ENCODE measurements at regions not wholly inside any gene's neighbourhood (a gene's known extent, or its start where the extent isn't known, plus 50 kb on each side); places are given as distances from the start of the nearest gene placed in this dataset.
"Not testable (repeated sequence)": the region's sequence is repeated elsewhere in the genome, so short reads cannot be mapped to it uniquely, and the experiment has no call there.

GRCh38 chr15:70602834-70603560 lies 160.4 kb downstream of the UACA start:
- DNase-seq, result no peak

DNA sequence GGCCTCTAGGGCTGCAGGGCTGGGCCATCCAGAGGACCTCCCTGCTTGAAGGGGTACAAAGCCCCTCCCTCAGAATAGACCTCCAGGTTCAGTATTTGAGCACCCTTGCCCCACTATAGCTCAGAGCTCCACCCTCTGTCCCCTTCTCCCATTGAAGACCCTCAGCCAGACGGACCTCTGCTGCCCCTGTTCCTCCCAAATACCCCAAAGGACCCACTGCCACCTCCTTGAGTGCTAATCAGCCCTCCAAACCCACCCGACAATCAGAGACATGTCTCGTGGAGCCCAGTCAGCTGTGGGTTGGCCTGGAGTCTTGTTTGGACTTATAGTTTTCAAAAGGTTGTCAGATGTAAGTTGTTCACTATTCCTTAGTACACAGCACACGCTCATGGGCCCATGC lies 161.1 kb downstream of the UACA start:
- DNase-seq, result no peak

DNA sequence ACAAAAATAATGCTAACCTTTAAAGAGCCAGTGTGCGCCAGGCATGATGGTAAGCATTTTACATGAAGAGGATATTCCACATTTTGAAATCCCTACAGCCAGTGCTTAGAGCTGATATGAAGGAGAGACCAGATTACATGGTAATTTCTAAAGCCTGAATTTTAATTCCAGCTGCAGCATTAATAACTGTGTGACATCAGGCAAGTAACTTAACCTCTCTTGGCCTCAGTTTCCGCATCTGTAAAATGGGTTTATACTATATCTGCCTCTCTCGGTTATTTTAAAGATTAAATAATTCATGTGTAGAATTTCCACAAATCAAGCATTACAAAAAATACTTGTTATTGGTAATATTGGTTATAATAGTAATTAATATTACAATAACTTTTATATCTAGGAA lies 165.4 kb downstream of the UACA start:
- no peak for DNase-seq

DNA sequence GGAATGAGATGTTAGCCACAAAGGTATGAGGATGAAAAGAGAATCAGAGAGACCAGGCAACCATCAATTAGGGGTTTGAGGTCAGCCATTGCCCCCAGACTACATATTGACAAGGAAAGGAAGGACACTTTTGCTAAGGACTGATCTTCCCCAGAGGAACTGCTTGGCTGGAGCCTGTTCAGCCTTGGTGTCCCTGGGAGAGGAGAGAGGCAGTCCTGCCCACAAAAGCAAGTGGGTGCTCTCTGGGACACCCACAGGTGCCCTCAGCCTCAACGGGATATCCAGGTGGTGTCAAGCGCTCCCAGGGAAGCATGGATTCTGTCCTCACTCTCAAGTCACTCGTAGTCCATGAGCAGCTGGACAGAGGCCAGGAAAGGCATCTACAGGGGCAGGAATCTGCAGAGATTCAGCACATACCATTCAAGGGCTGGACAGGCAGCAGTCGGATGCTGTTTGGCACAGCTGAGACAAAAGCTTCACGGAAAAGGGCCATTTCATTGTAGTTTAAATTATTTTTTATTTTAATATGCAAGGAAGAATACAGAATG lies 166.2 kb downstream of the UACA start:
- no peak for DNase-seq

DNA sequence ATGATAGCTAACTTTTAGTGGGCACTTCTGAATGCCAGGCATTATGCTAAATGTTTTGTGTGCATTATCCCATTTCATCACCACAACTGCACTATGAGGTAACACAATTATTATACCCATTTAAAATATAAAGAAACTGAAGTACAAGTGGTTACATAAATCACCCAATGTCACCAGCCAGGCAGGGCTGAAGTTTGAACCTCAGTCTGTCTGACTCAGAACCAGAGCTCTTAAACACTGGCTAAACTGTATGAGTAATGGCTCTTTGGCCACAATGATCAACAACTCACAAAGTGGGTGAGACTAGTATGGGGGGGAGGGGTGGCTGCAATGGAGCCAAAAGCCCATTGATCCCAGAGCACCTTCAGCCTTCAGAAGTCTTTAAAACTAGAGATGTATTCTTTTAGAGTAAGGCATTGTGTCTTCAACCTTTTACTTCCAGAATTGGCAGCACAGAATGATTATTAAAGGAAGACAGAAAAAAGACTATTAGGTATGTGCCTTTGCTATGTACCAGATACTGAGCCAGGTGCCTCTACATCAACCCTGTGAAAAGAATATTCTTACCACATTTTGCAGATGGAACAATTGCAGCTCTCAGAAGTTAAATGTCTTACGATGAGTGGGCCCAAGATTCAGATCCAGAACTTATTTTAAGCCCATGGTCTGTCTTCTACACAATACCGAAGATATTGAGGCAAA lies 166.9 kb downstream of the UACA start:
- DNase-seq, result no peak

DNA sequence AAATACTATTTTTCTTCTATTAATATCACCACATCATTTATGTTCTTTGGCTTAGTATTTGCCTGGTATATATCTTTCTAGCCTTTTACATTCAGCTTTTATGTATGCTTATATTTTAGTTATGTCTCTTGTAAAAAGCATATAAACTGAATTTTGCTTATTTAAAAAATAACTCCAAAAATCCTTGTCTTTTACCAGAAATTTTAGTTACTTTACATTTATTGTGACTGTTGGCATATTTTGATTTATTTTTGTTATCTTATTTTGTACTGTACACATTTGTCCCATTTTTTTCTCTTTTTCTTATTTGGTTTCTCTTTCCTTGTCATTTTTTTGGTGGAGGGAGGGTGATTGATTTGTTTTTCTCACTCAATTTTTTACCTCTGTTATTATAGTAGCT lies 169.6 kb downstream of the UACA start:
- no peak for DNase-seq

- no peak for DNase-seq
Observed at GRCh38 chr15:70589728-70590127, 173.6 kb downstream of the UACA start.

DNA sequence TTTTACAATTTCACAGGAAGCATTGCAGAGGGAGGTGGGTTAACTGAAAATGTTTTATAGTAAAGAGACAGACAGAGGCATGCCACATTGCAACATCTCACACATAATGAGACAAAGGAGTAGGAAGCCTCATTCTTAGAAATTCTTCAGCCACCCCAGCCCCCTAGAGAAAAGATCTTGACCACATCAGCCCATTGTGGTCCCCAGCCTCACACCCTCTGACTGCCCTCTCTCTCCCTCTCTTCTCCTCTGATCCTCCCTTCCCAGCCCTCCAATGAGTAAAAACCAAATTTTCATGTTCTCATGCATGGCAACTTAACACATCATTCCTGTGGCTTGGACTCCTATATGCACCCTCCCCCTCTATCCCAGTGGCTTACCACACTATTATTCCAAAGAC lies 174.1 kb downstream of the UACA start:
- DNase-seq, result no peak

DNA sequence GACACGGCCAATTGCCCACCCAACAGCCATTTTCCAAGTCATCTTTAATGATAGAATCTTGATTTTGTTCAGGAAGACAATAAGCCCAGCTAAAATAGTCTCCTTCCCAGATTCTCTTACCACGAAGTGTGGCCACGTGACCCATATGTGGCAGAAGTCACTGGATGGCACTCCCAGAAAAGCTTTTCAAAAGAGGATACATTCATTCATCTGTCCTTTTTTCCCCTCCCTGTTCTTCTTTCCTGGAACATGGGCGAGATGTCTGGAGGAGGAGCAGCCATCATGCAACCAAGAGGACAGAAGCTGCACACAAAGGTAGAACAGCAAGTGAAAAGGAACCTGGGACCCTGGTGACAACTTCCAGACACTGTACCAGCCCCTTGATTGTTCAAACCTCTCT lies 174.7 kb downstream of the UACA start:
- no peak for DNase-seq

DNA sequence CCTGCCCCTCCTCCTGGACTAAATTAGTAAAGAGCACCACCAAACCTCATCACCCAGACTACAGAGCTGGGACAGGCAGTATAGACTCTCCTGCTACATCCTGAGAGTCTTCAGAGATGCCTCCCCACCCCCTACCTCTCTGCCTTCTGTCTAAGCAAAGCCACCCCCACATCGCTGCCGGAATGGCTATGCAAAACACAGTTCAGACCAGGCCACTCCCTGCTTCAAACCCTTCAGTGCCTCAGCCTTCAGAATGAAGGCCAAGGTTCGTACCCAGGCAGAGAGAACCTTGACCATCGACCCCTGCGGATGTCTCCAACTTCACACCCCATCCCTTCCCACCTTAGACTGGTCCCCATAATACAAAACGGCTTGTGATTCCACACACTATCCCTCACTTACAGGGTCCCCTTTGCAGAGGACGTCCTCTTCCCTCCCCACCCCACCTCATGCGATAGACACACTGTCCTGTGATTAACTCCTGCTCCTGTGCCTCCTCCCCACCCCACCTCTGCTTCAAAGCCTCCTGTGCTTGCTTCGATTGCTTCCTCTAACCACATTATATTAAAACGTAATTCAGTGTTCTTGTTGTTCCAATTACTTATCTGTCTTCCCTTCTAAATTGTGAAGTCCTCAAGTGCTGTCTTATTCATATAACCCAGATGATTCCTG lies 175.3 kb downstream of the UACA start:
- no peak for DNase-seq

GRCh38 chr15:70587012-70587634 lies 176.2 kb downstream of the UACA start:
- DNase-seq, result not testable (repeated sequence)

GRCh38 chr15:70586241-70586640 lies 177.1 kb downstream of the UACA start:
- DNase-seq, result no peak

DNA sequence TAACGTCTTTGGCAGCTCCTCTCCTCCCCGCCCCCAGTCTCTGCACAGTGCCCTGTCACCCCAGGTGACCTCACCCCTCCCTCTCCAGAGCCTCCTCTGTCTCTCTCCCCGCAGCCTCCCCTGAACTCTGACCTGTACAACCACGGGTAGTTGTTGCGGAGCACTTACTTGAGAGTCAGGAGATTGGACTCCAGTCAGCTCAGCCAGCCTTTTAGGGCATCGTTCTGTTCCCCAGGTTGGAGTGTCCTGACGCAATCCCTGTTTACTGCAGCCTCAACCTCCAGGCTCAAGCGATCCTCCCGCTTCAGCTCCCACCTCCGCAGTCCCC lies 177.7 kb downstream of the UACA start:
- no peak for DNase-seq

GRCh38 chr15:70584838-70585706 lies 178.3 kb downstream of the UACA start:
- DNase-seq, result no peak

DNA sequence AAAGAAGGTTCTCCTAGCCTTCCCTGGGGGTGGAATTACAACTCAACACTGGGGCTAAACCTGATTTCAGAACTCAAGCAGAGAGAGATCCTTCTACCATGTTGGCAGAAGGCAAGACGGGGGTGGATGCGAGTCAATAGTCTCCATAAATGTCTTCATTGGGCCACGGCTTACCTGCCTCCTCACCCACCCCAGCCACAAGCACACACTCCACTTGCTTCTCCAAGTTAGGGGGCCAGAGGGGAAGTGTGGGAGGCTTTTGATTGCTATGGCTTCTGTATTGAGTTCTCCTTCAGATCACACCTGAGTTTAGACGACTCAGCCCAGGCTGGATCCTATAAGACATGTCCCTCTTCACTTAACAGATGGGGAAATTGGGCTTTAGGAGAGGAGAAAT lies 178.9 kb downstream of the UACA start:
- DNase-seq, result no peak

DNA sequence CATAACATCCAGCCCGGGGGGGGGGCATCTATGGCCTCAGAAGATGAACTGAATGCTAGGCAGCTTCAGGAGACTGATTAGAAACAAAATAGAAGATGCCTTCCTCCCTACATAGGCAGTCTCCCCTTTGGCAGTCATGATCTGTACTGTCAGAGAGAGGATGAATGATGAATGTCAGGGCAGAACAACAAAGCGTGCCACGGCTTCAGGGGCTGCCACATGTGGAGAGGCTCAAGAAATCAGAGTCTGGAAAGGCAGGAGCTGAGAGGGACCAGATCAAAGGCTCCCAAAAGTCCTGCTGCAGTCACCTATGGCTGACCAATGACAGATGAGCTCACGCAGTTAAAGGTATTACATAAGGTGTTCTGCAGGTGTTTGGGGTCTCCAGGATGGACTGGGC lies 180.4 kb downstream of the UACA start:
- DNase-seq, result no peak

GRCh38 chr15:70582143-70582945 lies 181.0 kb downstream of the UACA start:
- no peak for DNase-seq

DNA sequence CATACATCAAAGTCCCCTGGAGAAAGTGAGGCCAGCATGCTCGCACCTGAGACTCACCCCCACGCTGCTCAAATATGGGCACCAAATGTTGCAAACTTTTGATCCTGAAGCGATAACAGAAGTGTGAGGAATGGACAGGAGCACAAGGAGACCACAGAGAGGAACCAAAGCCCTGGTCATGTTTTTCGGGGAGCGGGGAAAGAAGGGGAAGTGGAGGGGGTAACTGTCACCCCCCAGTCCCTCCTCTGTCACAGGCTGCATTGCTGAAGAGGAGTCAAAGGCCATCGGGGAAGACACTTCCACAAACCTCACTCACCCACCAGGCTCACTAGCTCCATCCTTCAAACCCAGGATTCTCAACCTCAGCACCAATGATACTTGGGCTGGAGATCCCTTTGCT lies 182.4 kb downstream of the UACA start:
- no peak for DNase-seq

- no peak for DNase-seq
Observed at GRCh38 chr15:70580286-70580685, 183.1 kb downstream of the UACA start.

DNA sequence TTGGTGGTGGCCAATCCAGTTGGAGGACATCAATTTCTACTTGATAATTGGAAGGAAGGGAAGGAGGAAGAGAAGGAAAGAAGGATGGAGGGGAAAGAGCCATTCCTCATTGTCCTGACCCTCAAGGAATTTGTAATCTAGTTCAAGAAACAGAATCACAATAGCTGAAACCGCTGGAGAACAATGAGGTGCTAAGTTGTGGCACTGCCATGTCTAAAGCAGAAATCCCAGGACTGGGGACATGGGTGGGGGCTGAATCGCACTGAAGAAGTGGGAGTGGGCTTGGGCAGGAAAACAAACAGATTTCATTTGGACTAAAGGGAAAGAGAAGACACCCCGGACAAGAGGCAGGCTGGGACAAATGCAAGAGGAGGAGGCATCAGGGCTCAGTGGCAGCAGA lies 183.6 kb downstream of the UACA start:
- DNase-seq, result no peak

GRCh38 chr15:70578196-70578595 lies 185.2 kb downstream of the UACA start:
- no peak for DNase-seq

GRCh38 chr15:70576696-70577095 lies 186.7 kb downstream of the UACA start:
- DNase-seq, result no peak

All from bone marrow (tissue), 2 donors.